ENCODE measurements at regions not wholly inside any gene's neighbourhood (a gene's known extent, or its start where the extent isn't known, plus 50 kb on each side); places are given as distances from the start of the nearest gene placed in this dataset.

DNA sequence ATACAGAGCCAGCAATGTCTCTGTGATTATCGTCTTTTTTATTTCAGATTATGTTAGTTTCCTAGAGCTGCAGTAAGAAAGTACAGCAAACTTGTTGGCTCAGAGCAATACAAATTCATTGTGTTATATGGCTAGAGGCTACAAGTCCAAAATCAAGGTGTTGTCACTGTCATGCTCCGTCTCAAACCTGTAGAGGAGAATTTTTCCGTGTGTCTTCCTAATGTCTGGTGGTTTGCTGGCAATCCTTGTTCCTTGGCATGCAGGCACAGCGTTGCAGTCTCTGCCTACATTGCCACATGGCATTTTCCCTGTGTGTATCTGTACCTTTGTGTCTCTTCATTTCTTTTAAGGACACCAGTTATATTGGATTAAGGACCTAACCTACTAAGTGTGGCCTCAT lies 244.4 kb downstream of the LRRIQ3 start:
- Mint-ChIP-seq H3K4me1 (ENCODE audit: low read depth, unreplicated experiment) (no peaks in the 10 kb centered on the region), H3K4me3 (ENCODE audit: unreplicated experiment) (no peak overlapping the region), H3K36me3 (ENCODE audit: unreplicated experiment) (no peaks in the 10 kb centered on the region), H3K27ac (ENCODE audit: unreplicated experiment) (no peak overlapping the region), H3K9me3 (ENCODE audit: unreplicated experiment) (no peaks in the 10 kb centered on the region), H3K27me3 (ENCODE audit: unreplicated experiment) (no peaks in the 10 kb centered on the region)
- TF ChIP-seq, protein P1, sequence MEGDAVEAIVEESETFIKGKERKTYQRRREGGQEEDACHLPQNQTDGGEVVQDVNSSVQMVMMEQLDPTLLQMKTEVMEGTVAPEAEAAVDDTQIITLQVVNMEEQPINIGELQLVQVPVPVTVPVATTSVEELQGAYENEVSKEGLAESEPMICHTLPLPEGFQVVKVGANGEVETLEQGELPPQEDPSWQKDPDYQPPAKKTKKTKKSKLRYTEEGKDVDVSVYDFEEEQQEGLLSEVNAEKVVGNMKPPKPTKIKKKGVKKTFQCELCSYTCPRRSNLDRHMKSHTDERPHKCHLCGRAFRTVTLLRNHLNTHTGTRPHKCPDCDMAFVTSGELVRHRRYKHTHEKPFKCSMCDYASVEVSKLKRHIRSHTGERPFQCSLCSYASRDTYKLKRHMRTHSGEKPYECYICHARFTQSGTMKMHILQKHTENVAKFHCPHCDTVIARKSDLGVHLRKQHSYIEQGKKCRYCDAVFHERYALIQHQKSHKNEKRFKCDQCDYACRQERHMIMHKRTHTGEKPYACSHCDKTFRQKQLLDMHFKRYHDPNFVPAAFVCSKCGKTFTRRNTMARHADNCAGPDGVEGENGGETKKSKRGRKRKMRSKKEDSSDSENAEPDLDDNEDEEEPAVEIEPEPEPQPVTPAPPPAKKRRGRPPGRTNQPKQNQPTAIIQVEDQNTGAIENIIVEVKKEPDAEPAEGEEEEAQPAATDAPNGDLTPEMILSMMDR (IDR thresholded peaks at IDR 0.05; ENCODE audit: partially characterized antibody, unreplicated experiment): no peak
- DNase-seq: no peak

DNA sequence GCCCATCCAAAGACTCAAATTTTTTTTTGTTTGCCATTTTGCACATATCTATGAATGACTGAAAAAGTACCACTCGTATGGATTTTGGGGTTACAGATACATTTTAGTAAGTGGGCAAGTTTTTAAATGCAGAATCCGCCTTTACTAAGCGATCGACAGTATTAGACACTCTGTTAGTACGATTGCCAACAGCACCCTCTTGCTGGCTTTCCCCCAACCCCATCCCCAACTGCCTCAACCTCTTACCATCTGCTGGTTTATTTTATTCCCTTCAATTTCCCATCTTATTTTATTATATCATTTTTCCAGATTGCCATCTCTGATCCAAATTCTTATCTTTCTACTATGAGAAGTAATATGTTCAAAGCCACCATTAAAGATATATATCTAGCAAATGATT lies 244.8 kb downstream of the LRRIQ3 start:
- H3K4me3 Mint-ChIP-seq (ENCODE audit: unreplicated experiment): no peak overlapping the region
- H3K27ac Mint-ChIP-seq (ENCODE audit: unreplicated experiment): no peak overlapping the region
- no peak for DNase-seq

DNA sequence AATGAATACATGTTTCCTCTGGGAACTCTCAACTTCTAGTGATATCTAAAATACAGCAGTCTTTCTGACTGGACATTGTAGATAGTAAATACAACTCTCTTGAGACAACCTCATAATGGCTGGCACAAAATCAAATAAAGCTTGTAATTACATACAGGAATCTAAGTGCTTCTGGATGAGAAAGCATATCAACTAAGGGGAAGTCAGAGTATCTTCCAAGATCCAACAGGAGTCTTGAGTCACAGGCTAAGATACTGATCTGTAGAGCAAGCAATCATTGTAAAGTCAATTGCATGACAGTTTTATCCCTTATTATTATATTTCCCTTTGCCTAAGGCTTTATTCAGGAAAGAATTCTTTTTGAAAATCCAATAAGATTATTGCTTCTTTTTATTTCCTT lies 249.9 kb downstream of the LRRIQ3 start:
- H3K4me3 Mint-ChIP-seq (ENCODE audit: unreplicated experiment): no peak overlapping the region
- H3K27me3 Mint-ChIP-seq (ENCODE audit: unreplicated experiment): no peaks in the 10 kb centered on the region
- no peak for DNase-seq
- no peaks in the 10 kb centered on the region for H3K36me3 Mint-ChIP-seq (ENCODE audit: unreplicated experiment)
- TF ChIP-seq, protein P1 (IDR thresholded peaks at IDR 0.05; ENCODE audit: partially characterized antibody, unreplicated experiment): no peak
- no peaks in the 10 kb centered on the region for H3K4me1 Mint-ChIP-seq (ENCODE audit: low read depth, unreplicated experiment)
- no peak overlapping the region for H3K27ac Mint-ChIP-seq (ENCODE audit: unreplicated experiment)
- H3K9me3 Mint-ChIP-seq (ENCODE audit: unreplicated experiment): no peaks in the 10 kb centered on the region

More for the DNA sequence above, 244.8 kb downstream of the LRRIQ3 start:
- Mint-ChIP-seq H3K9me3 (ENCODE audit: unreplicated experiment) (no peaks in the 10 kb centered on the region), H3K36me3 (ENCODE audit: unreplicated experiment) (no peaks in the 10 kb centered on the region), H3K4me1 (ENCODE audit: low read depth, unreplicated experiment) (no peaks in the 10 kb centered on the region), H3K27me3 (ENCODE audit: unreplicated experiment) (no peaks in the 10 kb centered on the region)
- TF ChIP-seq, protein P1 (IDR thresholded peaks at IDR 0.05; ENCODE audit: partially characterized antibody, unreplicated experiment): no peak

DNA sequence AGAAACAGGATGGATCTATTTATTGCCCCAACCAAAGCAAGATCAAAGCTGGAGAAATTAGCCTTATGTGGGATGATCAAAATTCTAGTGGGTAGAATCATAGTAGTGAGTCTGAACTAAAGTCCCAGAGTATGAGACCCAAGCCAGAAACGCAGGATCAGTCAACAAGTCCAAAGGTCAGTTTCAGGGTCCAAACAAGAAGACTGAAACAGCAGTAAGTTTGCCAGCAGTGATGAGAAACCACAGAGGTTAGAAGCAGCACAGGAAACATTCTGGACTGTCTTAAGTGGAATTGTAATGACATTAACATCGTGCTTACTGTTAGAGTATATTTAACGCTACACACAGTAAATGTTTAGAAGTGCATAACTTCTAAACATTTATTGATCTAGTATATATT lies 251.0 kb downstream of the LRRIQ3 start:
- DNase-seq: no peak
- no peak overlapping the region for H3K27ac Mint-ChIP-seq (ENCODE audit: unreplicated experiment)
- no peaks in the 10 kb centered on the region for H3K4me1 Mint-ChIP-seq (ENCODE audit: low read depth, unreplicated experiment)
- no peaks in the 10 kb centered on the region for H3K36me3 Mint-ChIP-seq (ENCODE audit: unreplicated experiment)
- H3K4me3 Mint-ChIP-seq (ENCODE audit: unreplicated experiment): no peak overlapping the region
- no peaks in the 10 kb centered on the region for H3K9me3 Mint-ChIP-seq (ENCODE audit: unreplicated experiment)
- TF ChIP-seq, protein P1 (IDR thresholded peaks at IDR 0.05; ENCODE audit: partially characterized antibody, unreplicated experiment): no peak
- H3K27me3 Mint-ChIP-seq (ENCODE audit: unreplicated experiment): no peaks in the 10 kb centered on the region

DNA sequence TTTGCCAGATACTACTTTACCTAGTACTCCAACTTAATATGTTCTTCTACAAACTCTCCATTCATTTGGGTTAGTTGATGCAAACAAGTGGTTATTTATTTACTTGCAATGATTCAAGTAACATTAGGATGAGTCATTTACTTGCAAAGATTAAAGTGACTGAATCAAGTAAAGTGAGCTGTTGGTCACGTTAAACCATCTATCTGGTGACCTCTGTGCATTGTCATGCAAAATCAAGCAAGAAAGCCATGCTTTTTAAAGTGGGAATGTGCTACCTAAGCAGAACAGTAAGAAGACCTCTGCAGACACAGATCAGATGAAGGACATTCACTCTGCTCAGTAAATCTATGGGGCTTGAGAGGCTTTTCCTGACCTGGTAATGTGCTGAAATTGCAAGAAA lies 254.7 kb downstream of the LRRIQ3 start:
- Mint-ChIP-seq H3K27ac (ENCODE audit: unreplicated experiment) (no peak overlapping the region), H3K4me1 (ENCODE audit: low read depth, unreplicated experiment) (no peaks in the 10 kb centered on the region), H3K9me3 (ENCODE audit: unreplicated experiment) (no peaks in the 10 kb centered on the region), H3K36me3 (ENCODE audit: unreplicated experiment) (no peaks in the 10 kb centered on the region), H3K4me3 (ENCODE audit: unreplicated experiment) (no peak overlapping the region), H3K27me3 (ENCODE audit: unreplicated experiment) (no peaks in the 10 kb centered on the region)
- DNase-seq: no peak
- TF ChIP-seq, protein P1 (IDR thresholded peaks at IDR 0.05; ENCODE audit: partially characterized antibody, unreplicated experiment): no peak

Measured in glutamatergic neuron (in vitro differentiated cells).